Smooth muscle cell (in vitro differentiated cells): ENCODE measurements at regions not wholly inside any gene's neighbourhood (a gene's known extent, or its start where the extent isn't known, plus 50 kb on each side); places are given as distances from the start of the nearest gene placed in this dataset.

ENCODE experiments used
- DNase-seq: peaks from one replicate; lab custom pipeline; 2025; ENCODE audit not compliant: unreplicated experiment; lab: John Stamatoyannopoulos, UW
- H2AFZ ChIP-seq: fragments of 200-600 bp; sonication (generic); 2 replicates; pipeline ENCODE4 v1.6.0; 2016; ENCODE audit warnings: antibody characterized with exemption, low read depth, mild to moderate bottlenecking
- H3F3A ChIP-seq: fragments of 200-600 bp; sonication (generic); 2 replicates; pipeline ENCODE4 v1.6.0; 2017; ENCODE audit warnings: antibody characterized with exemption, low read depth
- H3K27ac ChIP-seq: fragments of 200-600 bp; sonication (generic); 2 replicates; pipeline ENCODE4 v1.5.1; 2016; ENCODE audit warnings: low read depth, mild to moderate bottlenecking
- H3K27me3 ChIP-seq: fragments of 200-600 bp; sonication (generic); 2 replicates; pipeline ENCODE4 v1.6.1; 2016; ENCODE audit warnings: low read depth, mild to moderate bottlenecking
- H3K36me3 ChIP-seq: fragments of 200-600 bp; sonication (generic); 2 replicates; pipeline ENCODE4 v1.5.1; 2016; ENCODE audit warnings: low read depth
- H3K4me1 ChIP-seq: fragments of 200-600 bp; sonication (generic); 2 replicates; pipeline ENCODE4 v1.5.1; 2016; ENCODE audit warnings: low read depth
- H3K4me2 ChIP-seq: fragments of 200-600 bp; sonication (generic); 2 replicates; pipeline ENCODE4 v1.6.0; 2016; ENCODE audit warnings: mild to moderate bottlenecking
- H3K4me3 ChIP-seq: fragments of 200-600 bp; sonication (generic); 2 replicates; pipeline ENCODE4 v1.5.1; 2016; ENCODE audit warnings: mild to moderate bottlenecking
- H3K79me2 ChIP-seq: fragments of 200-600 bp; sonication (generic); 2 replicates; pipeline ENCODE4 v1.6.0; 2016; ENCODE audit warnings: low read depth, mild to moderate bottlenecking
- H3K9ac ChIP-seq: fragments of 200-600 bp; sonication (generic); 2 replicates; pipeline ENCODE4 v1.6.0; 2016; ENCODE audit warnings: low read depth
- H3K9me3 ChIP-seq: fragments of 200-600 bp; sonication (generic); replicated peaks from 2 replicates; pipeline ENCODE4 v1.5.1; 2016; ENCODE audit warnings: low read depth
- H4K20me1 ChIP-seq: fragments of 200-600 bp; sonication (generic); 2 replicates; pipeline ENCODE4 v1.6.0; 2016; ENCODE audit warnings: low read depth
- WGBS: methylation state at CpG from one replicate; pipeline ENCODE4 v1.1.7; 2016; ENCODE audit warnings: low lambda C conversion rate; 5-methylcytosine and 5-hydroxymethylcytosine counted together
- TF ChIP-seq, protein P1 (sequence below): fragments of 200-600 bp; sonication (generic); IDR thresholded peaks from 2 replicates; pipeline ENCODE4 v1.5.1; 2017; ENCODE audit warnings: borderline replicate concordance, mild to moderate bottlenecking, antibody characterized with exemption; ENCODE audit not compliant: insufficient read depth, poor library complexity, severe bottlenecking

DNA sequence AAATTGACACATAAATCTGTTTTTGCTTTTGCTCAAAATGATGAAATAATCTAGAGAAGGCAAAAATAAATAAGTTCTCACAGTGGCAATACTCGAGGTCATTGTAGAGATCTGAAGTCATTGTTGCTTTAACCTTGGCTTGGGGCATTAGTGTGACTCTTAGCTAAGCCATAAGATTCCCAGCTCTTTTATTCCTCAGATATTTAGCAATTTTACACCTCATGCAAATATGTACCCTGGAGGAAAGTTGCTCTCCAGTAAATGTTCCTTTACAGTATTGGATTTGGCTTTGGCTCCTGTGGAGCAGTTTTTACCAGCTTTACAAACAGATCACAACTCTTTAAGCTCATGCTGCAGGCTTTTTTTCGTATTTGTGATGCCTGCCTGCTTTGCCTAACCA is 134.2 kb upstream of the NABP1 start:
- Histone ChIP-seq H3K27ac (no peak overlapping the region), H3K9me3 (no peaks in the 10 kb centered on the region), H3K4me3 (no peak overlapping the region), H3K79me2 (no peaks in the 10 kb centered on the region), H3F3A (peaks cover 4% of the 10 kb centered on the region), H2AFZ (no peak overlapping the region), H3K4me1 (peaks cover 3% of the 10 kb centered on the region), H3K4me2 (no peak overlapping the region), H3K9ac (no peak overlapping the region), H3K27me3 (no peaks in the 10 kb centered on the region), H3K36me3 (no peaks in the 10 kb centered on the region), H4K20me1 (no peaks in the 10 kb centered on the region)
- 45% methylated on average over 2 of the region's 2 CpGs for WGBS
- DNase-seq: no peak
- TF ChIP-seq, protein P1, sequence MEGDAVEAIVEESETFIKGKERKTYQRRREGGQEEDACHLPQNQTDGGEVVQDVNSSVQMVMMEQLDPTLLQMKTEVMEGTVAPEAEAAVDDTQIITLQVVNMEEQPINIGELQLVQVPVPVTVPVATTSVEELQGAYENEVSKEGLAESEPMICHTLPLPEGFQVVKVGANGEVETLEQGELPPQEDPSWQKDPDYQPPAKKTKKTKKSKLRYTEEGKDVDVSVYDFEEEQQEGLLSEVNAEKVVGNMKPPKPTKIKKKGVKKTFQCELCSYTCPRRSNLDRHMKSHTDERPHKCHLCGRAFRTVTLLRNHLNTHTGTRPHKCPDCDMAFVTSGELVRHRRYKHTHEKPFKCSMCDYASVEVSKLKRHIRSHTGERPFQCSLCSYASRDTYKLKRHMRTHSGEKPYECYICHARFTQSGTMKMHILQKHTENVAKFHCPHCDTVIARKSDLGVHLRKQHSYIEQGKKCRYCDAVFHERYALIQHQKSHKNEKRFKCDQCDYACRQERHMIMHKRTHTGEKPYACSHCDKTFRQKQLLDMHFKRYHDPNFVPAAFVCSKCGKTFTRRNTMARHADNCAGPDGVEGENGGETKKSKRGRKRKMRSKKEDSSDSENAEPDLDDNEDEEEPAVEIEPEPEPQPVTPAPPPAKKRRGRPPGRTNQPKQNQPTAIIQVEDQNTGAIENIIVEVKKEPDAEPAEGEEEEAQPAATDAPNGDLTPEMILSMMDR: no peak

DNA sequence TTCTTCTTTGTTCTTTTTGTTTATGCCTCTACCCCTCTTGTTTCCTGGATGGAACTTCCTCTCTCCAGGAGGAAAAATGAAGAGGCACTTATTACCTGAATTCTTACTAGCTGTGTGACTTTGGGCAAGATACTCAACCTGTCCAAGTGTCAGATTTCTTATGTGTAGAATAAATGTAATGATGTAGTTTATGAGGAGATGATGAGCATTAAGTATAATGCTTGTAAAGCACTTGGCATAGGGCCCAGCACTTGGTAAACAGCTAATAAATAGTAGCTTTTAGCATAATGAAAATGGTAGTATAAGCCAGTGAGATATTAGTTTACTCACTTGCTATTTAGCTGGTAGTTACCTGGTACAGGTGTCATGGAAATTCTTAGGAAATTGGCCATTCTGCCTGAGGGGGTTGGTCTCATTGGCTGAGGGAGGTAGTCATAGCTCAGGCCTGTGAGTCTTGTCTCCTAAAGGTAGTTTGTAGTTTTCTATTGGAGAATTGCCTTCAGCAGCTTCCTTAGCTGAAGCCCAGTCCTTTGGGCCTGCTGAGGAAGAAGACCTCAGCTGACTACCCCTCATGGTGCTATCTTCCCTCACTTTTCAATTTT is 133.4 kb upstream of the NABP1 start:
- H3K36me3 ChIP-seq: no peaks in the 10 kb centered on the region
- no peaks in the 10 kb centered on the region for H4K20me1 ChIP-seq

DNA sequence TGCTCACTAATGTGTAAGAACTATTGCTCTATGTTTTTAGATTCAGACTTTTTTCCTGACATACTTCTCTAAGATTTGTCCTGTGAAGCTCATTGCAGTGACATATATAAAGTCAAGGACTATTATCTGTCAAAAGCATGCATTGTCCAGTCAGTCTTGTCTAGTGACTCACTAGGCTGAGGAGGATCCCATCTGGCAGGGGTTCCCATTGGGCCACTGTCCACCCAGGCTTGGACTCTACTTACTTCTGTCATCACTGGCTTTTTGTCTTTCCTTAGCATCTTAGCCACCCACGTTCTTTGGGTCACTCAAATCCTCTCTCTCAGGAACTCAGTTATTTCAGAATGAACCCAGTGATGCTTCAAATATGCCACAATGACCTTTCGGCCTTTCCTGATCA is 132.6 kb upstream of the NABP1 start:
- Histone ChIP-seq H3K4me2 (no peak overlapping the region), H3K27me3 (no peaks in the 10 kb centered on the region), H4K20me1 (no peaks in the 10 kb centered on the region), H3K36me3 (no peaks in the 10 kb centered on the region), H3K9ac (no peak overlapping the region), H2AFZ (no peak overlapping the region), H3K9me3 (no peaks in the 10 kb centered on the region), H3K4me1 (no peaks in the 10 kb centered on the region), H3K27ac (no peak overlapping the region), H3F3A (peaks cover 4% of the 10 kb centered on the region), H3K79me2 (no peaks in the 10 kb centered on the region), H3K4me3 (no peak overlapping the region)
- TF ChIP-seq, protein P1: no peak
- WGBS: 92% methylated on average over 2 of the region's 2 CpGs
- DNase-seq: no peak

More for the DNA sequence above, 133.4 kb upstream of the NABP1 start:
- no peak overlapping the region for H3K27ac ChIP-seq
- no peak overlapping the region for H3K9ac ChIP-seq
- H3K27me3 ChIP-seq: no peaks in the 10 kb centered on the region
- TF ChIP-seq, protein P1: no peak
- no peak overlapping the region for H3K4me3 ChIP-seq
- no peak for DNase-seq
- no peaks in the 10 kb centered on the region for H3K4me1 ChIP-seq
- H2AFZ ChIP-seq: no peak overlapping the region
- no peak overlapping the region for H3K4me2 ChIP-seq
- no peaks in the 10 kb centered on the region for H3K9me3 ChIP-seq
- H3K79me2 ChIP-seq: no peaks in the 10 kb centered on the region
- peaks cover 4% of the 10 kb centered on the region for H3F3A ChIP-seq

DNA sequence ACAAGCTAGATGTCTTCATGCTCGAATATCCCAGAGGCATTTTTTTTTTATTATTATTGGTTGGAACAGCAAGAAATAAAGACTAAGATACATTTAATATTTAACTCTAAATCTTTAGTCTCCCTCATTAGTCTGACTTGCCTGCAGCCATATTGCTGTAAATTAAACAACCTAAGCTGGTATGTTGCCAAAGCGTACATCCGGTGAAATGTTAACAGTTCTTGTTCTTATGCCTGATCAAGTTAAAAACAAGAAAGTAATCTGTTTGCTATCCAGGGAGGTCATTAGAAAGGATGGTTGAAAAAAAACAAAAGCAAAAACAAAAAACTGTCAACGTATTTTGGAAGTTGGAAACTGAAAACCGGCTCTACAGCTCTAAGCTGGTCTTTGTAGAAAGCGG is 125.9 kb upstream of the NABP1 start:
- Histone ChIP-seq H3K79me2 (no peaks in the 10 kb centered on the region), H3K27me3 (no peaks in the 10 kb centered on the region), H3K9me3 (no peaks in the 10 kb centered on the region), H3K4me3 (no peak overlapping the region), H3F3A (no peaks in the 10 kb centered on the region), H3K9ac (no peak overlapping the region), H4K20me1 (no peaks in the 10 kb centered on the region), H3K27ac (no peak overlapping the region), H3K36me3 (no peaks in the 10 kb centered on the region), H2AFZ (no peak overlapping the region), H3K4me2 (no peak overlapping the region), H3K4me1 (no peaks in the 10 kb centered on the region)
- 77% methylated on average over 6 of the region's 6 CpGs for WGBS
- no peak for DNase-seq
- TF ChIP-seq, protein P1: no peak
